NCI-H2227 treated with DMSO at 0.1 percent for 48 hours (cell line): ENCODE measurements at regions not wholly inside any gene's neighbourhood (a gene's known extent, or its start where the extent isn't known, plus 50 kb on each side); places are given as distances from the start of the nearest gene placed in this dataset.
"Not testable (repeated sequence)": the region's sequence is repeated elsewhere in the genome, so short reads cannot be mapped to it uniquely, and the experiment has no call there.

Experiments used
- DNase-seq: peaks from one replicate; lab custom pipeline; 2025; lab: John Stamatoyannopoulos, UW

DNA sequence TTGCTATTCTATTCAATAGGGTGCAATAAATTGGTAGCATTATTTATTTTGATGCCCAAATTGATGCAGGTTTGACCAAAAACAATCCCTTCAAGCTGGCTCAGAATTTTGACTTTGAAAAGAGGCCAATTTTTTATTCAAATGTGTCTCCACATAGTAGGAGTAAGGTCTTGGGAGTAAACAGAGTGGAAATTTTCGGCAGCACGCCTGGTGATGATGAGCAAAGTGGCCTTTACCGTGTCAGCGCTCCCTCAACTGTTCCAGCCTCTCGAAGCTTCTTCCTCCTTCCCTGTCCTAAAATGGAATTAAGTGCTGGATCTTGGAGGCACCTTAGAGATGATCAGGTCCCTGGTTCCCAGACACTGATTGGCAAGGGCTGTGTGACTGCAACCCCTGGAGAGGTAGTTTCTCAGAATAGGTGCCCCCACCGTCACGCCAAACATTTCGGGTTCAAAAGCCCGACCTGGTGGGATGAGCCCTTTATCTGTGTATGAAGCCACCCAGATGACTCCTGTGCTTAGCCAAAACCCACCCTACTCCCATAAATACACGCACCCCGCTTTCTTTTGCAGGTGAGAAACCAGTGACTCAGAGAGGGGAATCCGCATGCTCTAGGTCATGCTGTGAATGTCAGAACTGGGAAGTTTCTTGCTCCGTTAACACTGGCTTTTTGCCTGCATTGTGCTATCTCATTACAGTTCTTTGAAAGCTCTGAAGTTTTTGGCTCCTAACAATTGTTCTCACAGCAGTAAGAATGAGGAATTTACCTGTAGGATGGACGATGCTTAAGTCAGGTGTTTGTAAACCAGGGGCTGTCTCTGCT, 89.1 kb downstream of the CRYGS start:
- no peak for DNase-seq

- no peak for DNase-seq
Measured at GRCh38 chr3:186453531-186453930, 90.6 kb downstream of the CRYGS start.

- DNase-seq, result no peak
Measured at GRCh38 chr3:186452517-186452916, 90.5 kb upstream of the DGKG start.

DNA sequence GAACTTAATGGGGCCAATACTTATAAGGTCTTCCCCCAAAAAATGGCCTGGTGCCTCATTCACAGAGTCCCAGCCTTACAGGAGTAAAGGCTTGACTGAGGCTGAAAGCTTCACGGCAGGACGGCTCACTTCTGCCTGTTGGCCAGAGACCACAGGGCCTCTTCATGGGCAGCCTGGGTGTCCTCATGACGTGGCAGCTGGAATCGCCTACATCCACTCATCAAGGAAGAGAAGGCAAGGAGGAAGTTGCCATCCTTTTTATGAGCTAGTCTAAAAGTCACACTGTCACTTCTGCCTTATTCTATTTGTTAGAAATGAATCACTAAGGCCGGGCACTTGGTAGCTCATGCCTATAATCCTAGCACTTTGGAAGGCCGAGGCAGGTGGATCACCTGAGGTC, 89.3 kb upstream of the DGKG start:
- DNase-seq, result no peak

DNA sequence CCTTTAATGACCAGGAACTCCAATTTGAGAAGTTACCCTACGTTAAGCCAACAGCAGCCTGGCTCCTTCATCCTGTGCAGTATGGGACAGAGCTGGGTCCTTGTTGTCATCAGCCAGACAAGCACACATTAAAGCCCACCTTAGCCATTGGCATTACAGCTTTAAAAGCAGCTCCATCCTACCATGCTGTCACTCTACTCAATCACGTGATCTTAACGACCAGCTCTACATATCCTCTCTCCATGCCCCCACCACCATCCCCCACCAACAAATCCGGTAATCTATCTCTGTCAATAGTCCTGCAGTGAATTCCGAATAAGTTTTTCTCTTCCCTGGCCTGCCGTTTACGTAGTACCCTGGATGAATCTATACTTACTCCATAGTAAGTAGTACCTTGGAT, 82.9 kb upstream of the DGKG start:
- DNase-seq, result no peak

DNA sequence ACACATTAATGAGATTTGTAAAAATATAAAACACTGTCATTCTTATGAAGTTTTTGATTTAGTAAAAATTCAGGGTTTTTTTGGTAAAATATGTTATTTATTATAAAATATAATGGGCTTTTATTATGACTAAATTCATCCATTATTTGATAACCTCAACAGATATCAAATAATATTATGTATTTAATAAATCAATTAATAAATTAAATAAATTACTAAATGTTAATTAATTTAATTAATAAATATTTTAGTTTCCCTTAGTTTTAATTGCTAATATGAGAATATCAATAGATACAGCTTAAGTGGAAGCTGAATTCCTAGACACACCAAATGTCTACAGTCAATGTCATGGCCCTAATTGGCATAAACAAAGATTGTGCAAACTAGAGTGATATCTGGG, 82.3 kb upstream of the DGKG start:
- no peak for DNase-seq

DNA sequence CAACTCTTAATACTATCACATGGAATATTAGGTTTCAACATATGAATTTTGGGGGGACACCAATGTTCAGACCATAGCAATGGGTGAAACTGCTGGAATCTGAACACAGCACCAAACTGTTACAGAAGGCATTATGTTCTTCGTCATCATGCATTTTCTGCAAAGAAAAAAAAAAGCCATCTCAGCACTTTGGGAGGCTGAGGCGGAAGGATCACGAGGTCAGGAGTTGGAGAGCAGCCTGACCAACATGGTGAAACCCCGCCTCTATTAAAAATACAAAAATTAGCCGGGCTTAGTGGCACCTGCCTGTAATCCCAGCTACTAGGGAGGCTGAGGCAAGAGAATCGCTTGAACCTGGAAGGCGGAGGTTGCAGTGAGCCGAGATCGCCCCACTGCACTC, 80.9 kb upstream of the DGKG start:
- DNase-seq, result not testable (repeated sequence)

DNA sequence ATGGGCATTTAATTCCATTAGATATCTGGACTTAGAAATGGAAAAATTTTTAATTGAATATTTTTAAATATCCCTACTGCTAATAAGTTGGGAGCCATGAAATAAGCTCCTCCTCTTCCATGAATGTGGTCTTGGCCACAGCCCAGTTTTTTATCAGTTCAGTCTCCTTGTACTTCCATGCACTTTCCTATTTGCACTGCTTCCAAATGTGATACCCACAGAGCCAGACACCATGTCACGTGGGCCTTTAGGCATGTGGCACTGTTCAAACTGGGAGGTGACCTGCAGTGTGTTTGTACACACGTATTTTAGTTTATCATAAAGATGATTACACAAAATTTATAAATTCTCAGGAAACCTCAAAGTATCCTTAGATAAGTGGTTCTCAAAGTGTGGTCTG, 80.1 kb upstream of the DGKG start:
- no peak for DNase-seq

- no peak for DNase-seq
Measured at GRCh38 chr3:186440891-186441290, 78.9 kb upstream of the DGKG start.

DNA sequence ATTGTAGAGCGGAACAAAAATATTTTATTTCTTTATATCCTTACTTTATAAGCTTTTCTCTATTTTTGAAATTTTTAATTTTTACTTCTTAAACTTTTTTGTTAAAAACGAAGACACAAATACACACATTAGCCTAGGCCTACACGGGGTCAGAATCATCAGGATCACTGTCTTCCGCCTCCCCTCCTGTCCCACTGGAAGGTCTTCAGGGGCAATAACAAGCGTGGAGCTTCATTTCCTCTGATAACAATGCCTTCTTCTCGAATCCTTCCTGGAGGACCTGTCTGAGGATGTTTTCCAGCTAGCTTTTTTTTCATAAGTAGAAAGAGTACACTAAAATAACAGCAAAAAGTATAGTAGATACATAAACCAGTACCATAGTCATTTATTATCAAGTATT, 77.7 kb upstream of the DGKG start:
- DNase-seq, result no peak

GRCh38 chr3:186435332-186435731, 73.3 kb upstream of the DGKG start:
- not testable (repeated sequence) for DNase-seq

DNA sequence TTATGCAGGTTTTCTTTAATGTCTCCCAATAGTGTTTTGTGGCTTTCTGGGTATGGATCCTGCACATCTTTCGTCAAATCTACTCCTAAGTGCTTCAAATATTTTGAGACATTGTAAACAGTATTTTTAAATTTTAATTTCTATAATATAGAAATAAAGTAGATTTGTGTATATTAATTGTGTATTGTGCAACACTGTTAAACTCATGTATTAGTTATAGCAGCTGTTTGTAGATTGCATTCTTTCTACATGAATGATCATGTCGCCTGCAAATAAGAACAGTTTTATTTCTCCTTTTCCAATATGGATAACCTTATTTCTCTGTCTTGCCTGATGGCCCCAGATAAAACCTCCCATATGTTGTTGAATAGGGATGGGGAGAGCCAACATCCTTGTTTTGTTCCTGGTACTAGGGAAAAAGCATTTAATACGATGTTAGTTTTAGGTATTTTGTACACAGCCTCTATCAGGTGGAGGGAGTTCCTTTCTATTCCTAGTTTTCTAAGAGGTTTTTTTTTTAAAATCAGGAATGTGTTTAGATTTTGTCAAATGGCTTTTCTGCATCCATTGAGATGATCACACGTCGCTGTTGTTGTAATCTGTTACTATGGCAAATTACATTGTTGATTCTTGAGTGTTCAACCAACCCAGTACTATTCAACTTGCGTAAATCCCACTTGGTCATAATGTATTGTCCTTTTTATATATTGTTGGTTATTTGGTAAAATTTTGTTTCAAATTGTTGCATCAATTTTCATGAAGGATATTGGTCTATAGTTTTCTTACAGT, 71.1 kb upstream of the DGKG start:
- no peak for DNase-seq

DNA sequence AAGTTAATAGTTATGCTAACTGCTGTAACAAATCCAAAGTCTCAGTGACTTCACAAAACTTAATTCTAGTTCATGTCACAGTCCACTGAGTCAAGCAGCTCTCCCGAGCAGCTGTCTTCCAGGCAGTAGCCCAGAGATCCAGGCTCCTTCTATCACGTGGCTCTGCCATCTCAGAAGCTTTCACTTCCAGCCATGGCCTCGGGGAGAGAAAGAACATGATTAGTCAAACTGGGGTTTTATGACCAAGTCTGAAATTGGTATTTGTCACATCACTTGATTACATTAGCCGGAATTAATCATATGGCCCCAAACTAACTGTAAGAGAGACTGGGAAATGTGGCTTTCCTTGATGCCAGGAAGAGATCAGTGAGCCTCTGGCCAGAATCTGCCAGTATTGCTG, 70.2 kb upstream of the DGKG start:
- DNase-seq, result no peak

- DNase-seq, result peak; percentile 11
Measured at GRCh38 chr3:186427627-186428281, 65.7 kb upstream of the DGKG start.

GRCh38 chr3:186425788-186426730, 64.0 kb upstream of the DGKG start:
- DNase-seq, result no peak

DNA sequence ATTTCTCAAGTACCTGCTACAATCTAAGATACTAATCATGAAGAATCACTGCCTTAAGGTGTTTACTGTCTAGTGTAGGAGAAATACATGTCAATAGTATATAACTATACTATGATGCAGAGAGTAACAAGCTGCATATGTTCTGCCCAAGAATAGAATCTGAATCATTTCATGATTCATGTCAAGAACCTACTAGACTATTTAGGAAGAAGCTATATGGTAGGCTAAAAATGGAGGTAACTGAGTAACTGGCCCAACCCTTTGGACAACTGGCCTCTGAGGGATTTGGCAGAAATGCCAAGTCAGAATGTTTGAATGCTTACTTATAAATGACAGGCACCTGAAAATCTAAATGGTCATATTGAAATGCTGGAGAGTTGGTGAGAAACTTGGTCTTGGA, 59.9 kb upstream of the DGKG start:
- DNase-seq, result no peak

- no peak for DNase-seq
Measured at GRCh38 chr3:186418671-186419145, 56.7 kb upstream of the DGKG start.

DNA sequence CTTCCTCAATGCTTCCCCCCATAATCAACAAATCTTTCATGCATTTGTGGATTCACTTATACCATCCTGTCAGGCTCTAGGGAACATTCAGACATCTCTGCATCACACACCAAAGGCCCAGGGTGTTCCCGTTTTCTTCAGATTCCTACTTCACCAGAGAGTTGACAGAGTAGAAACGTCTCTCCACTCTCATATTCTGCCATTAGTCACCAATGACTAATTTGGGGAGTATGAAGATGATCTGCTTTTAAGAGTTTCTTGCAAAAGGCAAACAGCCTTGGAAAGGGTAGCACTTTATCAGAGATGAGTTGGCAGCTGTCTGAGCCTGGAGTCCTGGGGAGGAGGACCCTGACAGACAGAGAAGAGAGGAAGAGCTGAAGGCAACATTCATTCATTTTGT, 55.8 kb upstream of the DGKG start:
- DNase-seq, result no peak

DNA sequence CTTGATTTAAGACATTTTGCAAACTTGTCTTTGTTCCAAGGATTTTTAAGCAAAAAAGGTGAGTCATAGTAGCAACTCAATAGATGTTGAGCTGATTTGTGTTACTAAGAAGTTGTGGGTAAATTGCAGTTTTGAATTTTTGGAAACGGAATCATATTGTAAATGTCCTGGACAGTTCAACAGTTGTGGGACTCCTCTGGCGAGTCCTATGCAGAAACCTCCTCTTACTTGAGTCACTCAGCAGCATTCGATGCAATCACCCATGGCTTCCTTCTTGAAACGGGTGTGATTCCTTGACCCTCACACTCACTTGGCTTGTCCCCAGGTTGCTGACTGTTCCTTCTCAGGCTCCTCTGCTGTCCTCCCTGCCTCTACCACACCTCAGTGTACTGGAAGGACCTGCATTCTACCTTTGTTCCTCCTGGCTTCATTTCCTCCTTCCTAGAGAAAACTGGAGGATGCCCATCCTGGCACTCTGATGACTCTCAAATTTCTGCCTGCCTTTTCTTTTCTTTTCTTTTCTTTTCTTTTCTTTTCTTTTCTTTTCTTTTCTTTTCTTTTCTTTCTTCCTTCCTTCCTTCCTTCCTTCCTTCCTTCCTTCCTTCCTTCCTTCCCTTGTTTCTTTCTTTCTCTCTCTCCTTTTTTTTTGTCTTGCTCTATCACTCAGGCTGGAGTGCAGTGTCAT, 52.8 kb upstream of the DGKG start:
- DNase-seq, result no peak

DNA sequence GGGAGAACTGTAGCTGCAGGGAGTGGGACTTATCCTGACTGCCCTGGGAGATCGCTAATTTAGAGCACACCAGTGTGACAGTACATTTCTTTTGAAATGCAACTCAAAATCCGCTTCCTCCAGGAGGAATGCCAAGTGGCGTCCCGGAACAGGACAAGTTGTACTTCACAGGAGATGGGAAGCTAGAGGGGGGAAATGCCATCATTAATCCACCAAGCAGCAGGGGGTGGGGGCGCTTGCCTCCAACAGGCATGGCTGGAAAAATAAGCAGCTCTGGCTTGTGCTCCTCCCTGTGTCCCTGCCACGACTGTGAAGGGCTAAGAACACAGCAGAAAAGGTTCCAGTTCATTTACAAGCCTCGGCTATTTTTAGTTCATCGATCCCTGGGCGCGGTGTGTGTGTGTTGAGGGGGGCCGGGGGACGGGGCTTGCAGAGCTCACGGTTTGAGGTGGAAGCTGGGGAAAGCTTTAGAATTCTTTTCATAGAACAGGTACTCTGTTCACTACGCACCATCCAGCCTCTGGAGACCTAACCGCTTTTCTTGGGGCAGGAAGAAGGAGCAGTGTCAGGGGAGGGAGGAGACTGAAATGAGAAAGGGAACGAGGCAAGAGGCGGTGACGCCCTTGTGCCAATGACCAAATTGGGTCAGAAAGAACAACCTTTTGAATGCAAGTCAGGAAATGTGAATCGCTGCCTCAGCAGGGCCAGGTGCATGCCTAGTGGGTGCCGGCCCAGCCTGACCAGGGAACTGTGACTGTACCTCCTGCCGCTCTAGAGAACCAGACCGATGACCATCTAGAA, 51.8 kb upstream of the DGKG start:
- peak; percentile 40 for DNase-seq
